ENCODE measurements at regions not wholly inside any gene's neighbourhood (a gene's known extent, or its start where the extent isn't known, plus 50 kb on each side); places are given as distances from the start of the nearest gene placed in this dataset.

- H3K27ac ChIP-seq (ENCODE audit: extremely low read length, insufficient read depth, low read length): no peak overlapping the region
- no peaks in the 10 kb centered on the region for H3K36me3 ChIP-seq (replicated peaks in 1 of 2; ENCODE audit: control insufficient read depth in 1 of 2, insufficient read depth in 2 of 2, low read length in 2 of 2)
- H3K79me2 ChIP-seq (ENCODE audit: insufficient read depth, low read length): no peaks in the 10 kb centered on the region
- intact Hi-C loops (cut with micrococcal nuclease; ENCODE audit: unreplicated experiment): no loop called here
- no peak overlapping the region for H2AFZ ChIP-seq (ENCODE audit: low read length)
- ATAC-seq (no peak), FAIRE-seq (no peak), DNase-seq (ENCODE audit: low spot score) (no peak)
- in situ Hi-C loops (cut with HindIII; ENCODE audit: extremely low pct_ligation_motif_present, low pct_unique_long_range_greater_than_20kb): no loop called here
- WGBS (ENCODE audit: low lambda C conversion rate): 32% methylated on average over 2 of the region's 2 CpGs
- H3K27me3 ChIP-seq (ENCODE audit: control insufficient read depth in 1 of 2, insufficient read depth in 2 of 2, low read length in 2 of 2): no peaks in the 10 kb centered on the region
- H3K9me3 ChIP-seq (ENCODE audit: low read length): peaks cover 88% of the 10 kb centered on the region
- ChIA-PET POLR2A (no interaction called here), CTCF (ENCODE audit: low intra/inter-chr PET ratio, low total read pairs) (no interaction called here)
- no peak overlapping the region for H3K4me2 ChIP-seq (ENCODE audit: low read depth, low read length)
- H4K20me1 ChIP-seq (ENCODE audit: insufficient read depth, low read length): no peaks in the 10 kb centered on the region
- TF ChIP-seq TOE1 (CRISPR knock-in tag; IDR thresholded peaks at IDR 0.05) (no peak), MAF1 (CRISPR knock-in tag; IDR thresholded peaks at IDR 0.05; ENCODE audit: borderline replicate concordance) (no peak), TEAD2 (CRISPR knock-in tag; IDR thresholded peaks at IDR 0.05) (no peak), ZNF737 (CRISPR knock-in tag; IDR thresholded peaks at IDR 0.05; ENCODE audit: borderline replicate concordance) (no peak)
- no peaks in the 10 kb centered on the region for H3K4me1 ChIP-seq (ENCODE audit: insufficient read depth, low read length)
- H3K9ac ChIP-seq (ENCODE audit: insufficient read depth, low read depth, low read length): no peak overlapping the region
- H3K4me3 ChIP-seq (replicated peaks in 1 of 3; ENCODE audit: insufficient read depth in 1 of 3, low read depth in 2 of 3, low read length in 3 of 3): no peak overlapping the region
- no TSS peak for BruUV-seq (replicated peaks)
Measured at GRCh38 chr4:11954093-11954492, 525.4 kb upstream of the HS3ST1 start.

DNA sequence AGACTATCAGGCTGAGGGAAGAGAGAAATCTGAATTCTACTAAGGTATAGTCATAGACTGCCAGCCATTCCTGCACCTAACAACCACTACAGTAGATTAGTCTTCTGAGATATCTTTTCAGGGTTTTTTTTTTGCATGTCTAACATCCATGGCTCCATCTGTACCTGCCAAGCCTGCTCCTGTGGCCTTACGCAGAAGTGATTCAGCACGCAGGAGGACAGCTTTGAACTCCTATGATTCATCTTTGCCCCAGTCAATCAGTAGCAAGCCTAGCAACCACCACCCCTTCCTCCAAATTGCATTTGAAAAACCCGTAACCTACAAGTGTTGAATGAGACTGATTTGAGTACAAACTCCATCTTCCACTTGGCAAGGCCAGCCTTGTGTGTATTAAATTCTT, 520.7 kb upstream of the HS3ST1 start:
- H3K79me2 ChIP-seq (ENCODE audit: insufficient read depth, low read length): no peaks in the 10 kb centered on the region
- ATAC-seq (no peak), DNase-seq (ENCODE audit: low spot score) (no peak), FAIRE-seq (no peak)
- H3K9ac ChIP-seq (ENCODE audit: insufficient read depth, low read depth, low read length): no peak overlapping the region
- 24% methylated on average over 3 of the region's 3 CpGs for WGBS (ENCODE audit: low lambda C conversion rate)
- H3K36me3 ChIP-seq (replicated peaks in 1 of 2; ENCODE audit: control insufficient read depth in 1 of 2, insufficient read depth in 2 of 2, low read length in 2 of 2): no peaks in the 10 kb centered on the region
- H3K4me2 ChIP-seq (ENCODE audit: low read depth, low read length): no peak overlapping the region
- TF ChIP-seq, protein P1, sequence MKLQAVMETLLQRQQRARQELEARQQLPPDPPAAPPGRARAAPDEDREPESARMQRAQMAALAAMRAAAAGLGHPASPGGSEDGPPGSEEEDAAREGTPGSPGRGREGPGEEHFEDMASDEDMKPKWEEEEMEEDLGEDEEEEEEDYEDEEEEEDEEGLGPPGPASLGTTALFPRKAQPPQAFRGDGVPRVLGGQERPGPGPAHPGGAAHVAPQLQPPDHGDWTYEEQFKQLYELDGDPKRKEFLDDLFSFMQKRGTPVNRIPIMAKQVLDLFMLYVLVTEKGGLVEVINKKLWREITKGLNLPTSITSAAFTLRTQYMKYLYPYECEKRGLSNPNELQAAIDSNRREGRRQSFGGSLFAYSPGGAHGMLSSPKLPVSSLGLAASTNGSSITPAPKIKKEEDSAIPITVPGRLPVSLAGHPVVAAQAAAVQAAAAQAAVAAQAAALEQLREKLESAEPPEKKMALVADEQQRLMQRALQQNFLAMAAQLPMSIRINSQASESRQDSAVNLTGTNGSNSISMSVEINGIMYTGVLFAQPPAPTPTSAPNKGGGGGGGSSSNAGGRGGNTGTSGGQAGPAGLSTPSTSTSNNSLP (IDR thresholded peaks at IDR 0.05; ENCODE audit: low read depth, low read length): no peak
- no peak for TF ChIP-seq ZFP62 (CRISPR knock-in tag; IDR thresholded peaks at IDR 0.05)
- no peak for TF ChIP-seq FOXK2 (IDR thresholded peaks at IDR 0.05)
- TF ChIP-seq JARID2 (CRISPR knock-in tag; IDR thresholded peaks at IDR 0.05; ENCODE audit: insufficient replicate concordance): no peak
- no peak for TF ChIP-seq POGZ (CRISPR knock-in tag; IDR thresholded peaks at IDR 0.05)
- TF ChIP-seq THYN1 (CRISPR knock-in tag; IDR thresholded peaks at IDR 0.05; ENCODE audit: borderline replicate concordance, low read depth): no peak
- no peak for TF ChIP-seq ZFP36L1 (CRISPR knock-in tag; IDR thresholded peaks at IDR 0.05)
- no peak for TF ChIP-seq TBX2 (CRISPR knock-in tag; IDR thresholded peaks at IDR 0.05; ENCODE audit: borderline replicate concordance)
- TF ChIP-seq PHB2 (IDR thresholded peaks at IDR 0.05; ENCODE audit: partially characterized antibody): no peak
- TF ChIP-seq ZNF816 (CRISPR knock-in tag; IDR thresholded peaks at IDR 0.05; ENCODE audit: borderline replicate concordance): no peak
- TF ChIP-seq GABPB1 (CRISPR knock-in tag; IDR thresholded peaks at IDR 0.05): no peak
- TF ChIP-seq, protein P2, sequence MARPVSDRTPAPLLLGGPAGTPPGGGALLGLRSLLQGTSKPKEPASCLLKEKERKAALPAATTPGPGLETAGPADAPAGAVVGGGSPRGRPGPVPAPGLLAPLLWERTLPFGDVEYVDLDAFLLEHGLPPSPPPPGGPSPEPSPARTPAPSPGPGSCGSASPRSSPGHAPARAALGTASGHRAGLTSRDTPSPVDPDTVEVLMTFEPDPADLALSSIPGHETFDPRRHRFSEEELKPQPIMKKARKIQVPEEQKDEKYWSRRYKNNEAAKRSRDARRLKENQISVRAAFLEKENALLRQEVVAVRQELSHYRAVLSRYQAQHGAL (CRISPR knock-in tag; IDR thresholded peaks at IDR 0.05; ENCODE audit: not compliant biosample characterization): no peak
- H3K27ac ChIP-seq (ENCODE audit: extremely low read length, insufficient read depth, low read length): no peak overlapping the region
- POLR2A ChIA-PET: no interaction called here
- no peak overlapping the region for H3K4me3 ChIP-seq (replicated peaks in 1 of 3; ENCODE audit: insufficient read depth in 1 of 3, low read depth in 2 of 3, low read length in 3 of 3)
- H3K4me1 ChIP-seq (ENCODE audit: insufficient read depth, low read length): no peaks in the 10 kb centered on the region
- H3K27me3 ChIP-seq (ENCODE audit: control insufficient read depth in 1 of 2, insufficient read depth in 2 of 2, low read length in 2 of 2): no peaks in the 10 kb centered on the region
- peaks cover 89% of the 10 kb centered on the region for H3K9me3 ChIP-seq (ENCODE audit: low read length)
- H2AFZ ChIP-seq (ENCODE audit: low read length): no peak overlapping the region
- CTCF ChIA-PET (ENCODE audit: low intra/inter-chr PET ratio, low total read pairs): no interaction called here
- in situ Hi-C loops (cut with HindIII; ENCODE audit: extremely low pct_ligation_motif_present, low pct_unique_long_range_greater_than_20kb): no loop called here
- BruUV-seq (replicated peaks): no TSS peak
- intact Hi-C loops (cut with micrococcal nuclease; ENCODE audit: unreplicated experiment): no loop called here
- no peaks in the 10 kb centered on the region for H4K20me1 ChIP-seq (ENCODE audit: insufficient read depth, low read length)

Data from HepG2 (cell line).